Esophagus (tissue), 2 donors: ENCODE measurements at regions not wholly inside any gene's neighbourhood (a gene's known extent, or its start where the extent isn't known, plus 50 kb on each side); places are given as distances from the start of the nearest gene placed in this dataset.

Experiments used
- H3K27ac ChIP-seq, 2 donors: one replicate each; pipeline ENCODE4 v1.5.1; 2013; ENCODE audit warnings: low read depth in 2 of 2, mild to moderate bottlenecking in 2 of 2, inconsistent platforms in 1 of 2, low read length in 1 of 2, moderate library complexity in 1 of 2
- H3K27me3 ChIP-seq, 2 donors: one replicate each; pipeline ENCODE4 v1.6.1; 2013; ENCODE audit warnings: low read length in 2 of 2, control low read depth in 1 of 2, mild to moderate bottlenecking in 1 of 2; ENCODE audit not compliant: insufficient read depth in 2 of 2, control insufficient read depth in 1 of 2
- H3K36me3 ChIP-seq, 2 donors: one replicate each; pipeline ENCODE4 v1.6.1; 2013; ENCODE audit warnings: low read length in 1 of 2; ENCODE audit not compliant: control insufficient read depth in 2 of 2, insufficient read depth in 2 of 2
- H3K4me1 ChIP-seq, 2 donors: one replicate each; pipeline ENCODE4 v1.6.1; 2013; ENCODE audit warnings: low read length in 1 of 2; ENCODE audit not compliant: control insufficient read depth in 2 of 2, insufficient read depth in 2 of 2
- H3K4me3 ChIP-seq, 2 donors: one replicate each; pipeline ENCODE4 v1.5.1; 2013; ENCODE audit warnings: low read length in 2 of 2, mild to moderate bottlenecking in 2 of 2, low read depth in 1 of 2, moderate library complexity in 1 of 2
- H3K9me3 ChIP-seq, 2 donors: one replicate each; pipeline ENCODE4 v1.6.1; 2013; ENCODE audit warnings: mild to moderate bottlenecking in 2 of 2, low read depth in 1 of 2, low read length in 1 of 2, moderate library complexity in 1 of 2; ENCODE audit not compliant: control insufficient read depth in 2 of 2, insufficient read depth in 1 of 2
- WGBS, 2 donors: extraction: QIAGEN DNeasy Blood & Tissue Kit; methylation state at CpG; one replicate each; pipeline ENCODE4 v1.1.7; 2013; 5-methylcytosine and 5-hydroxymethylcytosine counted together
- donor health status: healthy with polysubstance abuse.
- donor health status: Bipolar disorder and iron deficiency.

- Histone ChIP-seq H3K27ac (no peak overlapping the region), H3K9me3 (no peaks in the 10 kb centered on the region), H3K4me1 (no peaks in the 10 kb centered on the region), H3K36me3 (no peaks in the 10 kb centered on the region), H3K4me3 (no peak overlapping the region), H3K27me3 (no peaks in the 10 kb centered on the region)
- WGBS, 2 donors, result 86 to 87% methylated on average over 2 of the region's 2 CpGs
Observed at GRCh38 chr15:95946926-95947325, 383.6 kb upstream of the NR2F2 start.

GRCh38 chr15:95948411-95948810 is 382.1 kb upstream of the NR2F2 start:
- Histone ChIP-seq H3K4me1 (no peaks in the 10 kb centered on the region), H3K27ac (no peak overlapping the region), H3K36me3 (no peaks in the 10 kb centered on the region), H3K4me3 (no peak overlapping the region), H3K9me3 (no peaks in the 10 kb centered on the region), H3K27me3 (no peaks in the 10 kb centered on the region)
- 87 to 96% methylated on average over 8 of the region's 8 CpGs for WGBS, 2 donors

- Histone ChIP-seq H3K36me3 (no peaks in the 10 kb centered on the region), H3K4me1 (no peaks in the 10 kb centered on the region), H3K27ac (no peak overlapping the region), H3K27me3 (no peaks in the 10 kb centered on the region), H3K9me3 (no peaks in the 10 kb centered on the region), H3K4me3 (no peak overlapping the region)
- 74 to 79% methylated on average over 4 of the region's 4 CpGs for WGBS, 2 donors
Observed at GRCh38 chr15:95953032-95953431, 377.5 kb upstream of the NR2F2 start.

GRCh38 chr15:95957861-95958260 is 372.6 kb upstream of the NR2F2 start:
- H3K4me1 ChIP-seq, result no peaks in the 10 kb centered on the region
- no peak overlapping the region for H3K27ac ChIP-seq
- no peaks in the 10 kb centered on the region for H3K27me3 ChIP-seq
- 65 to 69% methylated on average over 7 of the region's 7 CpGs for WGBS, 2 donors
- no peak overlapping the region for H3K4me3 ChIP-seq
- no peaks in the 10 kb centered on the region for H3K9me3 ChIP-seq
- no peaks in the 10 kb centered on the region for H3K36me3 ChIP-seq

DNA sequence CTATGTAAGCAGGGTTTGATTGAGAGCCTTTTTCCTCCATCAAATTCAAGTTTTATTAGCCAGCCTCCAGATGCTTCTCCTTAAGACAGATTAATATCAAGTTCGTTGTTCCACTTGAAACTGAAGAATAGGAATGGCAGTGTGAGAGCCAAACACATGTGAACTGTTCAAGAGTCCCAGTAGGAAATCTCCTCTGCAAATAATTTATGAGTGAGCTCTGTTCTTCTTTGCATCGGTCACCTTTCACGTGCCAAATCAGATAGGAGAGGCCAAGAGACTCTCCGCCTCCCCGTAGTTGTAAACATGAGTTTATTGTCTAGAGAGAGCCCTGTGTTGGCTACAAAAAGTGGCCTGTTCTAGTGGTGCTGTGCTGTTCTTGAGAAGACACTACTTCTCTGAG is 372.1 kb upstream of the NR2F2 start:
- WGBS, 2 donors, result 53 to 67% methylated on average over 5 of the region's 5 CpGs
- Histone ChIP-seq H3K9me3 (no peaks in the 10 kb centered on the region), H3K36me3 (no peaks in the 10 kb centered on the region), H3K27me3 (no peaks in the 10 kb centered on the region), H3K27ac (no peak overlapping the region), H3K4me3 (no peak overlapping the region), H3K4me1 (no peaks in the 10 kb centered on the region)

GRCh38 chr15:95968856-95969255 is 361.6 kb upstream of the NR2F2 start:
- Histone ChIP-seq H3K27ac (no peak overlapping the region), H3K4me3 (no peak overlapping the region), H3K36me3 (no peaks in the 10 kb centered on the region), H3K9me3 (no peaks in the 10 kb centered on the region), H3K27me3 (no peaks in the 10 kb centered on the region), H3K4me1 (no peaks in the 10 kb centered on the region)
- 91 to 94% methylated on average over 5 of the region's 5 CpGs for WGBS, 2 donors

DNA sequence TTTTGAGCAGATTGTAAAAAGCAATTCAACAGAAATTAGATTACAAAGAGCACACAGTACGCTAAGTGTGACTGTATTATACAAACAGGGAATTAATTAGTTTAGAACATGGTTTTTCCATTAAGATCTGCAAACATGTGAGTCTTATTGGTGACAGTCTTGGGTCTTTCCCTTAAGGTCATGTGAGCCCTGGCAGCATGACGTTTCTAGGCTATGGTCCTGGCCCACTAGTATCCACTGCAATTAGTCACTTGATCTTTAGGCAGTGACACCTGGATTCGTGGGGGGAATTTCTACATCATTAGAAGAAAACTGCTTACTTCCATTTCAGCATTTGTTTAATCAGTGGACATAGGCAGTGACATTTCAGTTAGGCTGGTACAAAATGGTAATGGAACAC is 360.2 kb upstream of the NR2F2 start:
- Histone ChIP-seq H3K36me3 (no peaks in the 10 kb centered on the region), H3K4me3 (no peak overlapping the region), H3K27ac (no peak overlapping the region), H3K4me1 (no peaks in the 10 kb centered on the region), H3K9me3 (no peaks in the 10 kb centered on the region), H3K27me3 (no peaks in the 10 kb centered on the region)
- WGBS, 2 donors, result 70 to 79% methylated on average over 3 of the region's 3 CpGs

DNA sequence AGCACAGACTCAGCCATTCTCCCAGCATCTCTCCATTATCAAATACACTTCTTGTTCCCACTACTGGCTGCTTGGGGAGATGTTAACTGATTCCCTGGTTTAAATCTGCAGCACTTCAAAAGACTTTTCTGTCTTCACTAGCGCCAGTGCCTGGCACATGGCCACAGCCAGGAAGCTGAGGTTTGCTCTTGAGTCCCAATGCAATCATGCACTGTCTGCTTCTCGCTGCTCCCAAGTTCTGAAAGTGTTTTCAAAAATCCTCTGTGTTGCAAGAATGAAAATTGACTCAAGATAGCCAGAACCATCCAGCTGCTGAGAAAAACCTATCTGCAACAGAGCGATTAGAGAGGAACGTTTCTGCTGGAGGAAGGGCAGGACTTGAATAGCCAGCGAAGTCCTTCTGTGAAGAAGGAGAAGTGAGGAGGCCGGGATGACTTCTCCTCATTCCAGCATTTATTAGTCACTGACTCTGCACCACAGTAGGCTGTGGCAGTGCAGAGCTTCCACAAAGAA is 358.4 kb upstream of the NR2F2 start:
- Histone ChIP-seq H3K4me1 (no peaks in the 10 kb centered on the region), H3K9me3 (no peaks in the 10 kb centered on the region), H3K27ac (no peak overlapping the region), H3K27me3 (no peaks in the 10 kb centered on the region), H3K36me3 (no peaks in the 10 kb centered on the region), H3K4me3 (no peak overlapping the region)
- 60 to 61% methylated on average over 6 of the region's 6 CpGs for WGBS, 2 donors

GRCh38 chr15:95972812-95973211 is 357.7 kb upstream of the NR2F2 start:
- 91 to 98% methylated on average over 4 of the region's 4 CpGs for WGBS, 2 donors
- no peak overlapping the region for H3K4me3 ChIP-seq
- no peaks in the 10 kb centered on the region for H3K36me3 ChIP-seq

DNA sequence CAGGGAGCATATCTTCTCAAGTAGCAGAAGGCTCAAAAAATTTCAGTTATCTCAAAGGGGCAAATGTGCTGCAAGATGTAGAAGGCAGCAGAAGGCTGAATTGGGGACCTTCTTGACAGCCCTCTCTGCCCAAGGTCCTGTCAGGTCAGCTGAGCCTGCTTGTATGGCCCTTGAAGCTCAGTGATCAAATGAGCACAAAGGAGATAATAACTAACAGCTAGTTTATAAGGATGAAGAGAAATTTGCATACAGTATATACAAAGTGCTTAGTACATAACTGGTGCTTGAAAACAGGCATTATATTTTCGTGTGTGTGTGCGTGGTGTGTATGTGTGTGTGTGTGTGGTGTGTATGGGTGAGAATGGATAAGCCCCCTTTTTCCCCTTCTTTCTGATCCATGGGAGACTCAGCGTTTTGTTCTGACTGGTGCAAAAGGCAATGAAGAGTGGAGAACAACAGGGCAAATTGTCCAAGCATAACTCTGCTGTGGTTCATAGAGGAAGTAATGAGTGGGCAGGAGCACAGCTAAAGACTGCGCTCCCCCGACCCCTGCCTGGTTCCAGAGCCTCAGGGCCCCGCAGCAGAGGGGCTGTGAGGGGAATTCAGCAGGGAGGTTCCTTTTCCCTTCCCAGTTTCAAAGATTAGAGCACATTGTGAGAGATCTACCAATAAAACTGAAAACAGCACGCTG is 356.8 kb upstream of the NR2F2 start:
- no peak overlapping the region for H3K27ac ChIP-seq
- no peaks in the 10 kb centered on the region for H3K27me3 ChIP-seq
- no peaks in the 10 kb centered on the region for H3K9me3 ChIP-seq
- no peaks in the 10 kb centered on the region for H3K4me1 ChIP-seq
- 67 to 78% methylated on average over 7 of the region's 7 CpGs for WGBS, 2 donors
- no peak overlapping the region for H3K4me3 ChIP-seq
- H3K36me3 ChIP-seq, result no peaks in the 10 kb centered on the region

More at GRCh38 chr15:95972812-95973211, 357.7 kb upstream of the NR2F2 start:
- Histone ChIP-seq H3K27me3 (no peaks in the 10 kb centered on the region), H3K27ac (no peak overlapping the region), H3K4me1 (no peaks in the 10 kb centered on the region), H3K9me3 (no peaks in the 10 kb centered on the region)
